Upper lobe of left lung (tissue), 6 donors: ENCODE measurements at regions not wholly inside any gene's neighbourhood (a gene's known extent, or its start where the extent isn't known, plus 50 kb on each side); places are given as distances from the start of the nearest gene placed in this dataset.

Source experiments
- ATAC-seq, 2 donors: fragments of 200-7000 bp; cut with Tn5 transposase; one replicate each; pipeline ENCODE4 v1.9.1; 2022; ENCODE audit warnings: mild to moderate bottlenecking in 2 of 2, moderate library complexity in 2 of 2; ENCODE audit not compliant: low FRiP score in 2 of 2
- DNase-seq, 2 donors: peaks; one replicate each; pipeline ENCODE4 v3.0.0-alpha.2; 2019 to 2020
- H3K27ac ChIP-seq, 4 donors: fragments of 200-600 bp; sonication (generic); one replicate each; pipeline ENCODE4 v1.5.1; 2016 to 2019
- H3K27me3 ChIP-seq, 4 donors: fragments of 200-600 bp; sonication (generic); one replicate each; pipeline ENCODE4 v1.5.1; 2017 to 2019
- H3K36me3 ChIP-seq, 4 donors: fragments of 200-600 bp; sonication (generic); one replicate each; pipeline ENCODE4 v1.5.1; 2016 to 2019
- H3K4me1 ChIP-seq, 4 donors: fragments of 200-600 bp; sonication (generic); one replicate each; pipeline ENCODE4 v1.5.1; 2018 to 2019
- H3K4me3 ChIP-seq, 4 donors: fragments of 200-600 bp; sonication (generic); one replicate each; pipeline ENCODE4 v1.5.1; 2017 to 2019; ENCODE audit warnings: mild to moderate bottlenecking in 2 of 4, moderate library complexity in 1 of 4
- H3K9me3 ChIP-seq, 4 donors: fragments of 200-600 bp; sonication (generic); one replicate each; pipeline ENCODE4 v1.5.1; 2018 to 2019
- CTCF ChIP-seq, 6 experiments: fragments of 450-650 bp in 4 of 6; fragments of 200-600 bp in 2 of 6; sonication (generic) in 2 of 6; IDR thresholded peaks; one replicate each; pipeline ENCODE4 v1.5.1; 2016 to 2019; ENCODE audit warnings: antibody characterized with exemption in 6 of 6
- EP300 ChIP-seq, 4 donors: sonication (generic); formaldehyde crosslinking; IDR thresholded peaks; one replicate each; pipeline ENCODE4 v1.5.1; 2017; ENCODE audit warnings: antibody characterized with exemption in 4 of 4, control low read depth in 2 of 4
- POLR2A ChIP-seq, 4 donors: fragments of 450-650 bp; IDR thresholded peaks; one replicate each; pipeline ENCODE4 v1.5.1; 2016 to 2017; ENCODE audit warnings: antibody characterized with exemption in 4 of 4, mild to moderate bottlenecking in 2 of 4
- POLR2AphosphoS5 ChIP-seq, 2 donors: sonication (generic); formaldehyde crosslinking; IDR thresholded peaks; one replicate each; pipeline ENCODE4 v1.5.1; 2017; ENCODE audit warnings: antibody characterized with exemption in 2 of 2
- WGBS, 2 donors: methylation state at CpG; one replicate each; pipeline ENCODE4 v1.1.5; 2017 to 2018; 5-methylcytosine and 5-hydroxymethylcytosine counted together
- donor health status: DM: no; HTN: no; CAD: no; lungs with moderate emphysema.
- donor health status: DM: no; HTN: yes; CAD: no; lungs with severe emphysema.

- Histone ChIP-seq H3K4me3 (no peak overlapping the region), H3K36me3 (no peaks in the 10 kb centered on the region), H3K27me3 (no peaks in the 10 kb centered on the region), H3K4me1 (no peaks in the 10 kb centered on the region), H3K27ac (no peak overlapping the region), H3K9me3 (no peaks in the 10 kb centered on the region)
- ATAC-seq (no peak), DNase-seq (no peak)
- WGBS, 2 donors: 86 to 92% methylated on average over 6 of the region's 6 CpGs
- TF ChIP-seq CTCF (IDR thresholded peaks at IDR 0.05): no peak
- TF ChIP-seq POLR2AphosphoS5 (IDR thresholded peaks at IDR 0.05): no peak
- TF ChIP-seq EP300 (IDR thresholded peaks at IDR 0.05): no peak
- no peak for TF ChIP-seq POLR2A (IDR thresholded peaks at IDR 0.05)
Observed at GRCh38 chr4:164312671-164313070, 441.3 kb upstream of the SMIM31 start.

GRCh38 chr4:164313853-164314252, 440.1 kb upstream of the SMIM31 start:
- Histone ChIP-seq H3K4me1 (no peaks in the 10 kb centered on the region), H3K27me3 (no peaks in the 10 kb centered on the region), H3K4me3 (no peak overlapping the region), H3K36me3 (no peaks in the 10 kb centered on the region), H3K9me3 (no peaks in the 10 kb centered on the region), H3K27ac (no peak overlapping the region)
- 58 to 66% methylated on average over 3 of the region's 3 CpGs for WGBS, 2 donors
- no peak for DNase-seq
- ATAC-seq: no peak
- TF ChIP-seq CTCF (IDR thresholded peaks at IDR 0.05): no peak
- no peak for TF ChIP-seq POLR2A (IDR thresholded peaks at IDR 0.05)
- TF ChIP-seq EP300 (IDR thresholded peaks at IDR 0.05): no peak
- no peak for TF ChIP-seq POLR2AphosphoS5 (IDR thresholded peaks at IDR 0.05)

- H3K36me3 ChIP-seq: no peaks in the 10 kb centered on the region
- H3K27me3 ChIP-seq: no peaks in the 10 kb centered on the region
Observed at GRCh38 chr4:164318350-164318749, 435.6 kb upstream of the SMIM31 start.

GRCh38 chr4:164319688-164320087, 434.2 kb upstream of the SMIM31 start:
- no peaks in the 10 kb centered on the region for H3K4me1 ChIP-seq
- no peaks in the 10 kb centered on the region for H3K36me3 ChIP-seq
- DNase-seq (no peak), ATAC-seq (no peak)
- no peak for TF ChIP-seq CTCF (IDR thresholded peaks at IDR 0.05)
- TF ChIP-seq POLR2A (IDR thresholded peaks at IDR 0.05): no peak
- TF ChIP-seq EP300 (IDR thresholded peaks at IDR 0.05): no peak
- no peak for TF ChIP-seq POLR2AphosphoS5 (IDR thresholded peaks at IDR 0.05)
- no peak overlapping the region for H3K27ac ChIP-seq
- H3K9me3 ChIP-seq: no peaks in the 10 kb centered on the region
- H3K4me3 ChIP-seq: no peak overlapping the region
- H3K27me3 ChIP-seq: no peaks in the 10 kb centered on the region

More at GRCh38 chr4:164318350-164318749, 435.6 kb upstream of the SMIM31 start:
- Histone ChIP-seq H3K4me1 (no peaks in the 10 kb centered on the region), H3K9me3 (no peaks in the 10 kb centered on the region), H3K4me3 (no peak overlapping the region), H3K27ac (no peak overlapping the region)
- ATAC-seq: no peak
- no peak for TF ChIP-seq POLR2A (IDR thresholded peaks at IDR 0.05)
- no peak for TF ChIP-seq CTCF (IDR thresholded peaks at IDR 0.05)
- no peak for TF ChIP-seq POLR2AphosphoS5 (IDR thresholded peaks at IDR 0.05)
- no peak for TF ChIP-seq EP300 (IDR thresholded peaks at IDR 0.05)
- DNase-seq: no peak
- WGBS, 2 donors: 57 to 63% methylated on average over 1 of the region's 1 CpG

GRCh38 chr4:164320847-164321246, 433.1 kb upstream of the SMIM31 start:
- no peak overlapping the region for H3K4me3 ChIP-seq
- H3K4me1 ChIP-seq: no peaks in the 10 kb centered on the region
- ATAC-seq (no peak), DNase-seq (no peak)
- no peak overlapping the region for H3K27ac ChIP-seq
- H3K27me3 ChIP-seq: no peaks in the 10 kb centered on the region
- 58 to 74% methylated on average over 6 of the region's 6 CpGs for WGBS, 2 donors
- TF ChIP-seq CTCF (IDR thresholded peaks at IDR 0.05) (no peak), POLR2AphosphoS5 (IDR thresholded peaks at IDR 0.05) (no peak), POLR2A (IDR thresholded peaks at IDR 0.05) (no peak), EP300 (IDR thresholded peaks at IDR 0.05) (no peak)
- no peaks in the 10 kb centered on the region for H3K36me3 ChIP-seq
- no peaks in the 10 kb centered on the region for H3K9me3 ChIP-seq
